ENCODE measurements at regions not wholly inside any gene's neighbourhood (a gene's known extent, or its start where the extent isn't known, plus 50 kb on each side); places are given as distances from the start of the nearest gene placed in this dataset.

DNA sequence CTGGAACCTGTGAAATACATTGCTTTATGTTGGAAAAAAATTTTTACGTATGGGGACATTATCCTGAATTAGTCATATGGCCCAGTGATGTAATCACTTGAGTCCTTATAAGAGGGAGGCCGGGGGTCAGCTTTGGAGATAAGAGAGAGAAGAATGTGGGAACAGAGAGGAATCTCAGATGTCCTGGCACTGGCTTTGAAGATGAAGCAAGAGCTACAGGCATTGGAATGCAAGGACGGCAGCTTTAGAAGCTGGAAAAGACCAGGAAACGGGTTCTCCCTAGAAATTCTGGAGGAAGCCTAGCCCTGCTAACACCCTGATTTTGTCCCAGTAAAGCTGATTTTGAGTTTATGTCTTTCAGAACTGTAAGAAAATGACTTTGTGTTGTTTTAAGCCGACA is 1129.9 kb upstream of the GYPC start:
- DNase-seq: no peak

DNA sequence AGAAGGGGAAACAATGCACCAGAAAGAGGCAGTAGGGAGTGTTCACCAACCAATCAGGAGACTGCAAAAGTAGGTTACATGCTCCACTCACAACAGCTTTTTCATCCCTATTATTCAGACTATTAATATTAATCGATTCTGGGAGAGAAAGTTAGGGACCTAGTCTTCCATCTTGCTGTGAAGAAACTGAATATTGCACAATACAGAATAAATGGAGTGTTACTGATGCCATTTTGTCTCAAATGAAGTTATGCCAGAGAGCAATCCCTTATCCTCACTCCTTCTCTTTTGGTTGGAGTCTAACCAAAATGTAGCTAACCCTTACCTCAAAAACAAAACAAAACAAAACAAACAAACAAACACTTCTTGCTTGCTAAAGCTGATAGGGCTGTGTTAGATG is 1120.9 kb upstream of the GYPC start:
- DNase-seq: no peak

DNA sequence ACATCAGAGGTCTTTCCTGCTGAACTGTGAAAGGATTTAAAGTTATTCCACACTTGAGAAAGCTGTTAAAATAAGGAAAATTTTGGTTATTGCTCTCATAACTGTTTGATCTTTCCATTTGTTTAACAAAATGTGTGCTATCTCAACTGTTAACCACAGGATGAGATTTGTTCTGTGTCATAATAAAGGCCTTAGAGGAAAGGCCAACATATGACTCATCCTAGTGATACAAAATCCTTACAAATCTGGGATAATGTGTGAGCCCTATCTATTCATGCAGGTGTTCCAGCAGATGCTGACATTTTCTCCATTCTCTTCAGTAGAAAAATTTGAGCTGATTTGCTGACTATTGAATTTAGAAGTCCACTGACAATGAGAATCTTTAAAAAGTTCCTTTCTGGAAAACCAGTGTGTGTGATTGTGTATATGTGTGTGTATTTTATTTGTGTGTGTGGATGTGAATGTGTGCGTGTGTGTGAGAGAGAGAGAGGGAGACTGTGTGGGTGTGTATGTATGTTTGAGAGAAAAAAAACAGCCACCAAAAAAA is 1111.9 kb upstream of the GYPC start:
- DNase-seq: no peak

DNA sequence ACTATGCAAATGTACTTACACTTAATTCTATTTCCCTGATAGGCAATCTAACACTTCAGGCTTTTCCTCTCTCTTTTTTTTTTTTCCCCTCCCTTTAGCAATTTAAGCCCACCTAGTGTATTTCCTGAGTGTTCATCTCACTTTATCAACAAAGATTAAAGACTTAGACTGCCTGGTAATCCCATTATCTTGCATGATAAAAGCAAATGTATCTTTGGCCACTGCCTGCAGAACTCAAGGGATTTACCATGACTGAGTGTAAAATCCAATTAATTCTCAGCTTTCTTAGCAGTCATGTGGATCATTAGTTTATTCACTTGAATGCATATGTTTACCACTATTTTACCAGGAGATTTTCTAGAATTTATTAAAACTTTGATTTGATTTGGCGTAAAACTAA is 1102.2 kb upstream of the GYPC start:
- no peak for DNase-seq

DNA sequence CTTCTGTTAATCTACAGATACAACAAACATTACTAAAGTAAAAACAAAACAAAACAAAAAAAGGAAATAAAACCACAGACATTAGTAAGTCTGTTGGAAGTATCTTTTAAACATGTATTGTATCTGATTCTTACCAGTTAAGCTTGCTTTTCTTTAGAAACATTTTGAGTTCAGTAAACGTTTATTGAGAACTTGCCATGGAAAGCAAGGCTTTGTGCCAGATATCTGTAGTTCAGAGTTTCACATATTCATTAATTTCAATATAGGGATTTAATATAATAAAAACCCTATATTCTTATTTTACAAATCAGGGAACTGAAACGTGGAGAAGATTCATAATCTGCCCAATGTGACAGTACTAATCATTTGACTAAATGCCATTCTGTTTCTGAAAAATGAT is 1101.0 kb upstream of the GYPC start:
- no peak for DNase-seq

DNA sequence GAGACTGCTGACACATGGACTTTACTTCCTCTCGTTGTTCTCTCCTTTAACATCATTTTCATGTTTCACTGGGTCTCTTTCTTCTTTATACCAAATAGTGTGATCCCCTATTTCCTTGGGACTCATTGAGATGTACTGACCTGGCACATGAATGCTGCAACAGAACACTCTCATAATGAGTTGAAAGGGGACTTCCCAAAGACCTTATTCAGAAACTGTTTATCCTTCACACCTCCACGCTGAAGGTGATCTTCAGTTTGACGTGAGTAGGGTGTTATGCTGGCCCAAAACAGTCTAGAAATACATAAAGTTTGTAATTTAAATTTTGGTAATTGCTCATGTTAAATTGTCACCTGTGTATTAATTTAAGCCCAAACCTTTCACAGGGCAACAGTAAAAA is 1096.8 kb upstream of the GYPC start:
- DNase-seq: no peak

DNA sequence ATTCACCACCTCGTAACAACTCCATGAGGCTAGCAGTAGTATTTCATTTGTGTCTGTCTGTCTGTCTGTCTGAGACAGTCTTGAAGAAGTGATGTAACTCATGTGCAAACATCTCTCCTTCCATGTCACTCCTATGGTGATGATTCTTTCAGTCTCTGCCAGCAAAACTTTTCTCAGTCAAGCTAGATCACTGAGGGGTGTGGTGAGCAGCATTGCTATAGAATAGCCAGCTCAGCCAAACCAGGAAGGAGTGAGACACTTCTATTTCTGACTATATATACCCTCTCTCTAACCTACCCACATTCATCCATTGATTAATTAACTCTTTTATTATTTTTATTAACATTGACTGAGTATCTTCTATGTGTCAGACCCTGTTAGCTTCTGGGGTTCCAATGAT is 1095.1 kb upstream of the GYPC start:
- DNase-seq: no peak

DNA sequence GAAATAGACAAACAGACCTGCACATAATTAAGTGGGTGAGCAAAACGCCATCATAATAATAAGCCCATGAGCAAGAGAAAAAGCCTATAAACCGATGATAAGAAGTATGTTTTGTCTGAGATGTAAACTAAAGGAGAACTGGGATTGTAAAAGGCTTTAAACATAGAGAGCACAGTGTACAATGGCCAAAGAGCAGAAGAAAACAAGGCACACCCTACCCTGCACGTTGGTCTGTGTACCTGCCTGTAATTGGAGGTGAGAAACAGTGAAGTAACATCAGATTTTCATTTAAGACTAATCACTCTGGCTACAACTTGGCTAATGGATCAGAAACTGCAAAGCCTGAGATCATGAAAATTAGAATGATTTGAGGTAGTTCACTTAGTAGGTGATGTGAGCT is 1094.7 kb upstream of the GYPC start:
- no peak for DNase-seq

DNA sequence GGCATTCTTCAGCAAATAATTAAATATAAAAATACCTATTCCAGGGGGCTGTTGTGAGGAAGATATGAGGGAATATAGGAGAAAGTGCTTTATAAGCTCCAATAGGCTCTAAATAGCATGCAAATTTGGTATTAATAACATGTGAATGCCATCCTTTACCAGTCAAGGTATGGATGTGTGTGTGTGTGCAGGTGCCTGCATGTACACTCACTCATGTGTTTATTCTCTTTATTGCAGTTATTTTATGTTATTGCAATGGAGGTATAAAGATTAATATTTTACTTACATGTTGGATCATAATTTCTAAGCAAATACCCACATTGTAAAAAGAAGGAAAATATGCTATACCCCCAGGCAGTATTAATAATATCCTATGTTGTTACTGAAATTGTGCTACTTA is 1093.0 kb upstream of the GYPC start:
- no peak for DNase-seq

DNA sequence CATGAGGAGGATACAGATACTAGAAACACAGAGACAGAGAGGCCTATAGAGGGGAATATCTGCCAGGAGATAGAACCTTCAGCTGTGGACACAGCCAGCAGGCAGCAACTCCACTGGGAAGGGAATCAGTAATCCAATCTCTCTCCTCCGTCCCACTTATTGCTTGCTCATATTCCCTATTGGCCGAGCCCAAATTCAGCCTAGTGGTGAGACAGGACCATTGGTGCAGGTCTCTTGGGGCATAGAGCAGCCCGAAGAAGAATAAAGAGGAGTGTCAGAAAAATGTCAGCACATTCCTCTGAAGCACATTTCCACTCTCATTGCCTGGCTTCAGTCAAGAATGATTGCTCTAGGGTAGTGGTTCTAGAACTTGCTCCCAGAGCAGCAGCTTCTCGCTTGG is 1091.5 kb upstream of the GYPC start:
- no peak for DNase-seq

DNA sequence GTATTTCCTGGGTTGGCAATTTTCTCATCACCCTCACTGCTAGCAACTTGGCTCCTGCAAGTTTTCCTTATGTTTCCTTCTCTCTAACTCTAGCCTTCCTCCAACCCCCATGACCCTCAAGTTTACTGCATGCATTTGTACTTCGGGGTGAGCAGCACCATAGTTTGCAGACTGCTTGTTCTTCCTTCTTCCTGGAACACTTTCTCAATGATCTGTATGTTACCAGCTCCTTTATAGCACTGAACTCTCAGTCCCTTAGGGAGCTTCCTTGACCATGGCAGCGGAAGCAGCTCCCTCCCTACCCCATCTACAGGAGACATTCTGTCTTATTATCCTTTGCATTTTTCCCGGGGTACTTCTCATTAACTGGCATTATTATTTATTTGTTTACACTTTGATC is 1089.5 kb upstream of the GYPC start:
- DNase-seq: no peak

DNA sequence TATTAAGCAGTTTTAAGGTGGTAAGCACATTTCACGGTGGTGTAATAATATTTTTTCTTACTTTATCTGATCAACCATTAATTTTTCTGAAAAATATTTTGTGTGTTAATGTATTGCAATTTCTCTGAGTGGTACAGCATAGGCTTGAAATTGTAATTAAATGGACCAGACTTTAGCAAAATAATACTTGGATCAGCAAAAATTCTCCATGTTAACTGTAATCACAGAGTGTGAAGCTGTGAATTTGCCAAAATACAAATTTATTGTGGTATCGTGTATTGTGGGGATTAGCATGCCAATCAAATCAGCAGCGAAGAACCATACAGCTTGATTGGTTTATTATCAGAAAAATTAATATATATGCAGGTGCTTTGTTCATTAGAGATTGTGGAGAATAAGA is 1088.9 kb upstream of the GYPC start:
- DNase-seq: no peak

DNA sequence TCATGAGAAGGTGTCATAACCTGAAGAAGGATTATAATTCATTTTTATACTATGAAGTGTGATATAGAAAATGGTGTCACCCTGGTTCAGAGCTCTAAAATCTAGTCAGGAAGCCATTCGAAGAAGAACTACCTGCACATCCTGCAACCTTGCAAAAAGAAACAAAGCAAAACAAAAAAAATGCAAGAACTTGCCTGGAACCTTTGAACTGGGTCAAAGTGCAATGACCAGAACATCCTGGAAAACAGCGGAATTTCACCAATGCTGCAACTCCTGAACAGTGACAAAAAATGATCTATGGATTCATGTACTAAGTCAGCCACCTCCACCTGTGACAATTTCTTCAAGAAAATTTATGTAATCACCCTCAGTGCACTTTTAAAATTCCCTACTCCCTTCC is 1083.3 kb upstream of the GYPC start:
- DNase-seq: no peak

DNA sequence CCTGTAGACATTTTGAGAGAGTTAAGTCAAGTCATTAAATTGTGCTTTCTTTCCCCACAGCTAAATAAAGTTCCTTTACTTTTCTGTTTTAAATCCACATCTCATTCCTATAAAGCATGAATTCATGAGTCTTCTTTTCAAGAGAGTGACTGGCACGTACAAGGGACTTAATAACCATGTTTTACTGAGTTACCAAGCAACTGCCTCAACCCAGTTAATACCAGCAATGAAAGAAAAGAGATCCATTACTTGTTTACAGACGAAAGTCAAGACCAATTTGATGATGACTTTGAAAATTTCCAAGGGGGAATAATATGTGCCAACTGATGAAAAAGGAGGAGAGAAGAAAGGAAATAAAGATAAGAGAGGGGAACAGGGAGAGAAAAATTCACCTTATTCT is 1082.5 kb upstream of the GYPC start:
- no peak for DNase-seq

DNA sequence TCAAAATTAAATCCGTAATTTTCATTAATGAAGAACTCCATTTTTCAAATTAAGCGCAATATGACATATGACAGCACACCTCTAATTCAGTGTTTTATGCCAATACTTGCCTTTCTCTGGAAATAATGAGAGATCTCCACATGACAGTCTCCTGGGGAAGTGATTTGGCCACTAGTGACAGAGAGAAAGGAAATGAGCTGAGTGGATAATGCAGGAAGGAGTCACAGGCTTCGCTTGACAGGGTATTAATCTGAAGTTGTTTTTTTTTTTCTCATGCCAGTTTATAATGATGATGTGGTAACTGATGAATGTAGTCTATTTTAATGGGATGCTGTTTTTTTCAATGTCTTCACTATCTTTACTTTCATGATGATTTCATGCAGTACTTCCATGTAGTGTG is 1079.4 kb upstream of the GYPC start:
- DNase-seq: no peak

DNA sequence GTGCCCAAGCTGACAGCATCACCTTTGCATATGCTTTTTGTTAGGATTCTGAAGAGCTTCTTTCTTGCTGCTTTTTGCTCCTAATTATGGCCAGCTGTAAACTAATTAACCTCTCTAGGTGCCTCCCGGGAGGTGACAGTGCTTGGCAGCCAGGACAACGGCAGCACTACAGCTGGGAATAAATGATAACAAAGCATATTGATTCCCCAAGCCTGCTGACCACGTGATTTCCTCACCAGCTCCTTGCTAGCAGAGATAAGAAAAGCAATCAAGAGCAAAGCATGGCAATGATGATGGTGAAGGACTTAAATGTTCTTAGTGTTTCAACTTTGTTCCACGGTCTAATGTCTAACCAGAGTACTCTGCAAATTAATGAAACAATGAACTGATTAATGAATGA is 1074.4 kb upstream of the GYPC start:
- DNase-seq: no peak

DNA sequence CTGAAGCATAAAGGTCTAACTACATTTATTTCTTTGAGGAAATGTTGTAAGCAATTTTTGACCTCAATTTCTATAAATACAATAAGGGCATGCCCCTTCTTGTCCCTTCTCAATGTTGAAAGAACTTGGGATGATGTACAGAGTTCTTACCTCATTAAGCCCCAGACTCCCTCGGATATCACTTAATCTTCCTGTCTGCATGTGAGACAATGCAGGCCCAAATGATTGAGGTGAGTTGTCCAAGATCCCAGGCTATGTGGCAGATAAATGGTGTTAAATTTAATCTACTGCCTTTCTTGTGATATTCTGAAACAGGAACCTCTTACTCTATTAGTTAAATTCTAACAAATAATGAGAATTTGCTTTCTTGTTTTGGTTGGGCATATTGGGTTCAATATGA is 1073.4 kb upstream of the GYPC start:
- DNase-seq: no peak

DNA sequence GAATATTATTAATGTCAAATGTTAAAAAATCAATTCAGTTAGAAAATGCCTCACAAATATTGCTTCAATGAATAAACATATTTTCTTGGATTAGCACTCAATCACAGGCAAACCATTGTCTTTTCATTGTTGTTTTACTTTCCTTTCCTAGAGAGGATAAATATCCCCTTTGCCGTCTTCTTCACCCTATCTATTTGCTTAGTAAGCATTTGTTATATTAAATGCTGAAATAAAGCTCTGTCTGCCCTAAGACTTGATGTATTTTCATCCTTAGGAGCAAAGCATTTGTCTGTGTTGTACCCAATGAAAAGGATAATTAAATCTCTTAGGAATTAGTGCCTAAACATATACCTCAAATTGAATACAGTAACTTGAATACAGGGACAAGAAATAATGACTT is 1071.2 kb upstream of the GYPC start:
- DNase-seq: no peak

DNA sequence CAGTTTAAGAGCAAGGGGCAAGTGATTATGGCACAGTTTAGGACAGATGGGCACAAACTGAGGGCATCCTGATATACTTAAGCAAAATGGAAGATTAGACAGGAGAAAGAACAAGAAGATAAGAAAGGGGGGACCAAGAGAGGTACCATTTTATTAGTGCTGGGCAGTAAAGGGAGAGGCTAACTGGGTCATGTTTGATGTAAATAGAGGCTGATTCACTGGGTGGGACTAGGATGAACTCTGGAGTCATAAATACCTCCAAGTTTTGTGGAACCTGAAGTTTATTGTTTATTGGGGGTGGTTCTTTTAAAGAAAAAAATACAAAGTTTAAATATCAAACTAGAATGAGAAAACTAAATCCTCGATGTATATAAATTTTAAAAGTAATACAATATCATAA is 1067.2 kb upstream of the GYPC start:
- DNase-seq: no peak

DNA sequence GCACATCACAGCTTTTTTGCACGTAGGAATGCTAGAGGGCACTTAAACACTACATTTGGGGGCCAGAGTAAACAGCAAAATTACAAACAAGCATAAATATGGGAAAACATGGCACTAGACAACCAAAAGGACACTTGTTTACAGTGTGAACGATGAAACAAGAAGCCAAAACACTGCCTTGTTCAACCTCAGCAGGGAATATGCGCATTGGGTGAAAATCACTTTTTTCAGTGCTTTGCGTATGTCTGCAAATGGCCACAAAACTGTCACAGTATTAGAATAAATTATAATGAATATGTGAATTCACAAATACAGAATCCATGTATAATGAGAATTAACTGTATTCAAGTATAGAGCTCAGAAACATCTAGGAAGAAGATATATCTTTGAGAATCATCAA is 1064.0 kb upstream of the GYPC start:
- no peak for DNase-seq

DNA sequence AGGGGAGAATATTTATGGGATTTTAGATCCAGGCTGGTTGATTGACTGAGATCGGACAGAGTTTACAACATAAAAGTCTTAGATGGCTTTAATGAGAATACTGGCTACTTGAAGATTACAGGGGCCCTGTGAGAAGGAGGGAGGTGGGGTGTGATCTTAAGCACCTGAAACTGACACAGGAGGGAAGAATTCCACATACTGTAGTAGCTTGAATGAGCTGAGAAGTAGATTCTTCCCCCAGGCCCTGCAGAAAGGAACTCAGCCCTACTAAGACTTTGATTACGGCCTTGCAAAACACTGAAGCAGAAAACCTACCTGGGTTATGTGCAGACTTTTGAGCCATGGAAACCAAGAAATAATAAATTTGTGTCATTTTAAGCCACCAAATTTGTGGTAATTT is 1062.9 kb upstream of the GYPC start:
- DNase-seq: no peak

DNA sequence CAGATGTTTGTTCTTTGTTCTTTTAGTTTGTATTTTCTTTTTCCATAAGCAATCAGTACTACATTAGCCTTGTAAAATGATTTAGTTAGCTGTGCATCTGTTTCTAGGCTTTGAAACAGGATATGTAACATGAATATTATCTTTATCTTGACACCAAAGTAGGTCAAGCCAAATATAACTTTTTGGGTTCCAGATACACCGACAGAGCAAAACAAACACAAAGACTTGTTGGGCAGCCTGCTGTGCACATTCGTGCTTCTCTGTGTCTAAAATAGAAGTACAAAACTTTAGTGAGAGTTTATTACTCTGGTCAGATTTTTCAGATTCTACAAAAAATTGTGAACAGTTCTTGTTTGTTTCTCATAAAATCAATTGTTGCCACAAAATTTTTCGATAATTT is 1059.3 kb upstream of the GYPC start:
- no peak for DNase-seq

DNA sequence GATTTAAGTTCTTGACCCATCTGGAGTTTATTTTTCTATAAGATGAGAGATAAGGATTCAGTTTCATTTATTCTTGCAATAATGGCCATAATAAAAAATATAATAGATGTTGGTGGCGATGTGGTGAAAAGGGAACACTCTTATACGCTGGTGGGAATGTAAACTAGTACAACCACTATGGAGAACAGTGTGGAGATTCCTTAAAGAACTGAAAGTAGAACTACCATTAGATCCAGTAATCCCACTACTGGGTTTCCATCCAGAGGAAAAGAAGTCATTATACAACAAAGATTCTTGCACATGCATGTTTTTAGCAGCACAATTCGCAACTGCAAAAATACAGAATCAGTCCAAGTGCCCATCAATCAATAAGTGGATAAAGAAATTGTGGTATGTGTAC is 1040.5 kb upstream of the GYPC start:
- no peak for DNase-seq

DNA sequence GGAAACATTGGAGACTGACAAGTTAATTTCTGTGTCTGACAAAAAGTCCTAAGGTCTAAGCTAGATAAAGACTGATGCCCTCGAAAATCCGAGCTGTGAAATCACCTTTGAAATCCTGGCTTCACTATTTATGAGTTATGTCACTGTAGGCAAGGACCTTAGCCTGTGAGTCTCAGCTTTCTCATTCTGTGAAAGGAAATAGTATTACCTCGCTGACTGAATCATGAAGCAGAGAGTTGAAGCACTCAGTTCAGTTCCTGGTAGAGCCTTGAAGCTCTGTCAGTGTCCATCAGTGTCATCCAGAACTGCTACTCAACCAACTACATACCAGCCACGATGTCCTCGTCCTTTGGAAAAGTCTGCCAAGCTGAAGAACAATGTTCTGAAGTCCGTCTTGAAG is 1025.6 kb upstream of the GYPC start:
- DNase-seq: no peak

DNA sequence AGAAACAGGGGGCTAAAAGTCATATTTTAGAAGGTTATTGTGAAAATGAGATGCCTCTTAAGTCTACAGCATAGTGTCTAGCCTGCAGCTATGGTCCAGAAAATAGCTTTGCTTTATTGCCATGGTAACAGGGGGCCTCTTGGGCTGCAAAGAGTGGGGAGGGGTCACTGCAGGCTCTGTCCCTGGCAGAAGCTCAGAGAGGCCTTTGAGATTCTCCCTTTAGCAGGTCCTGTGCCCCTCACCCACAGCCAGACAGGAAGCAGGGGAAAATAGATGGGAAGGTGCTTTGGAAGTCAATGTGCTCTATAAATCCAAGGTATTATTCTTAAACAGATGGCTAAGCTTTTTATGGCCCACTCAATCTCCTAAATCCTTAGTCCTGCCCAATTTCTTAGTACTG is 1021.3 kb upstream of the GYPC start:
- no peak for DNase-seq

DNA sequence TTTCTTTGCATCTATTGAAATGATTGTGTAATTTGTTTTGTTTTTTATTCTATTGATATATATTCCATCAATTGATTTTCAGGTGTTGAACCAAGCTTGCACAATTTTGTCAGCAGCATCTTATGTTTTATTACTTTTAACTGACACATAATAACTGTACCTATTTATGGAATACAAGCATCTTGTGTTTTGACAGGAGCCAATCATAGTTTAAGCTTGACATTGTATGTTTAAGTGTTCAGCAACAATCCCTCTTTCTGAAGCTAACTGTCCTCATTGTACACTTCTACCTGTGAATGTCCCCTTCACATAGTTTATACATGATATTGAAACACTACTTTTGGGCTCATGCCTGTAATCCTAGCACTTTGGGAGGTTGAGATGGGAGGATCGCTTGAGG is 1017.6 kb upstream of the GYPC start:
- no peak for DNase-seq
